Sigmoid colon (tissue), 4 donors: ENCODE measurements at regions not wholly inside any gene's neighbourhood (a gene's known extent, or its start where the extent isn't known, plus 50 kb on each side); places are given as distances from the start of the nearest gene placed in this dataset.

ENCODE experiments used
- EP300 ChIP-seq, 4 donors: sonication (generic); formaldehyde crosslinking; IDR thresholded peaks; one replicate each; pipeline ENCODE4 v1.6.1; 2017; ENCODE audit warnings: antibody characterized with exemption in 4 of 4
- TF ChIP-seq, protein P1 (sequence below), 4 experiments: fragments of 450-650 bp in 3 of 4; fragments of 200-600 bp in 1 of 4; IDR thresholded peaks; one replicate each; pipeline ENCODE4 v1.5.1; 2016 to 2019; ENCODE audit warnings: antibody characterized with exemption in 4 of 4, mild to moderate bottlenecking in 3 of 4, moderate library complexity in 2 of 4

DNA sequence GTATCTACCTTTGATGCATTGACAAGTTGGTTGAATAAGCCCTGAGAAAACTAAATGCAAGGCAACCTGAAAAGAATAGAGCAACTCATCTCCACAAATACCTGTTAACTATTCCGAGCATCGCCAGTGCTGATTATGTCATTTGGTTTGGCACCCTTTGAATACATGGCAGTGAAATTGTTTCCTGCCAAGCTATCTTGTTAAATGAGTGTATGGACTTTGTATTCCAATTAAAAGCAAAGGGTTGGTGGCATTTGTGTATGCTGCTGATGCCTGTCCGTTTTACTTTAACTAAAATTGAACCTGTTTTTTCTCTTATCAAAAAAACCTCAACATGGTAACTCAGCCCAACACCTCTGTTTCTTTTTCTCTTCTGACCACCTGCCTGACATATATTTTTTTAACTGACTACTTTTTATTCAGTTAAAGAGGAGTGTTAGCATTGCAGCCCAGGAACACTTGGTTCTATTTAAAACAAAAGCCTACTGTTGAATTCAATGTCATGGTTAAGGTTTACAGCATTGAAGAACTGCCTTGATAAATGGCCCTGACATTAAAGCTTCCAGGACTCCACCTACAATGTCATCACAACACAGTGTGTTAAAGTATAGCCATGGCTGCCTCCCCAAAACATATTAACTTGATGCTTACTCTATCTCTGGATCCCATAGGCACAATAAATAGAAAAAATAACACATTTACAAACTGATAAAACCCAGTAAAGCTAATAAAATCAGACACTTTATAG lies 838.3 kb upstream of the NOVA1 start:
- no peak for TF ChIP-seq EP300 (IDR thresholded peaks at IDR 0.05)
- TF ChIP-seq, protein P1, sequence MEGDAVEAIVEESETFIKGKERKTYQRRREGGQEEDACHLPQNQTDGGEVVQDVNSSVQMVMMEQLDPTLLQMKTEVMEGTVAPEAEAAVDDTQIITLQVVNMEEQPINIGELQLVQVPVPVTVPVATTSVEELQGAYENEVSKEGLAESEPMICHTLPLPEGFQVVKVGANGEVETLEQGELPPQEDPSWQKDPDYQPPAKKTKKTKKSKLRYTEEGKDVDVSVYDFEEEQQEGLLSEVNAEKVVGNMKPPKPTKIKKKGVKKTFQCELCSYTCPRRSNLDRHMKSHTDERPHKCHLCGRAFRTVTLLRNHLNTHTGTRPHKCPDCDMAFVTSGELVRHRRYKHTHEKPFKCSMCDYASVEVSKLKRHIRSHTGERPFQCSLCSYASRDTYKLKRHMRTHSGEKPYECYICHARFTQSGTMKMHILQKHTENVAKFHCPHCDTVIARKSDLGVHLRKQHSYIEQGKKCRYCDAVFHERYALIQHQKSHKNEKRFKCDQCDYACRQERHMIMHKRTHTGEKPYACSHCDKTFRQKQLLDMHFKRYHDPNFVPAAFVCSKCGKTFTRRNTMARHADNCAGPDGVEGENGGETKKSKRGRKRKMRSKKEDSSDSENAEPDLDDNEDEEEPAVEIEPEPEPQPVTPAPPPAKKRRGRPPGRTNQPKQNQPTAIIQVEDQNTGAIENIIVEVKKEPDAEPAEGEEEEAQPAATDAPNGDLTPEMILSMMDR (IDR thresholded peaks at IDR 0.05) = no peak
